Gastroesophageal sphincter (tissue), 3 donors: ENCODE measurements at regions not wholly inside any gene's neighbourhood (a gene's known extent, or its start where the extent isn't known, plus 50 kb on each side); places are given as distances from the start of the nearest gene placed in this dataset.

Source experiments
- CTCF ChIP-seq, 4 experiments: fragments of 200-600 bp in 2 of 4; fragments of 450-650 bp in 2 of 4; sonication (generic) in 1 of 4; IDR thresholded peaks; one replicate each; pipeline ENCODE4 v1.5.1; 2017 to 2019; ENCODE audit warnings: antibody characterized with exemption in 4 of 4, mild to moderate bottlenecking in 2 of 4, moderate library complexity in 2 of 4
- EP300 ChIP-seq: sonication (generic); formaldehyde crosslinking; IDR thresholded peaks from one replicate; pipeline ENCODE4 v1.6.1; 2017; ENCODE audit warnings: antibody characterized with exemption, mild to moderate bottlenecking
- POLR2A ChIP-seq, 2 donors: fragments of 450-650 bp; IDR thresholded peaks; one replicate each; pipeline ENCODE4 v1.6.1; 2017; ENCODE audit warnings: antibody characterized with exemption in 2 of 2, mild to moderate bottlenecking in 2 of 2, moderate library complexity in 1 of 2

GRCh38 chr5:163730206-163730756 is 224.9 kb downstream of the MAT2B start:
- no peak for TF ChIP-seq CTCF (IDR thresholded peaks at IDR 0.05)
- TF ChIP-seq POLR2A (IDR thresholded peaks at IDR 0.05): no peak
- TF ChIP-seq EP300: no peak
